Cardiac fibroblast (primary cell): ENCODE measurements at regions not wholly inside any gene's neighbourhood (a gene's known extent, or its start where the extent isn't known, plus 50 kb on each side); places are given as distances from the start of the nearest gene placed in this dataset.
"Not testable (repeated sequence)": the region's sequence is repeated elsewhere in the genome, so short reads cannot be mapped to it uniquely, and the experiment has no call there.

Source experiments
- DNase-seq, 2 donors: peaks; one replicate each; pipeline versions ENCODE4 v3.0.0 to v3.0.0-alpha.2; 2010; ENCODE audit warnings: low read depth in 2 of 2
- H3K4me3 ChIP-seq, 2 donors: replicated peaks in 1 of 2; 1 replicate in 1 of 2; 2 replicates in 1 of 2; pipeline ENCODE4 v1.5.1; 2011; ENCODE audit warnings: low read depth in 2 of 2, low read length in 2 of 2, mild to moderate bottlenecking in 2 of 2, moderate library complexity in 1 of 2
- TF ChIP-seq, protein P1 (sequence below): IDR thresholded peaks from one replicate; pipeline ENCODE4 v1.5.1; 2011; ENCODE audit warnings: low read depth, mild to moderate bottlenecking, low read length, inconsistent platforms

DNA sequence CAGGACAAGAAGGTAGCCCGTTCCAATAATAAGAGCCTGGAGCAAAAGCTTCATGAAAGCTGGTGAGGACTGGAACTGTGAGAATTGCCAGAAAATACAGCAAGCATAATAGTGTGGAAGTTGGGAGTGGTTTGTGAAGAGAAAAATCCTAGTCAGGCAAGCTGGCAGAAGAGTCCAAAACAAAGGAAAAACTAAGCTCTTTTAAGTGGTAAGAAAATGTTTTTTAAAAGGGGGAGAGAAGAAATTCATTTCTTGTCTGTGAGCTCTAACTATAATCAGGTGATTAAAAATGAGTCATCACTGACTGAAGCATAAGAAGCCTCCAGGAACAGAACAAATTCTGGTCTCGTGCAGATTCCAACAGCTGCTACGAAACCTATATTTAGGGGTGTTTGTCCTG is 102.6 kb downstream of the CAAP1 start:
- peak; percentile 4 to 16 for DNase-seq
- TF ChIP-seq, protein P1, sequence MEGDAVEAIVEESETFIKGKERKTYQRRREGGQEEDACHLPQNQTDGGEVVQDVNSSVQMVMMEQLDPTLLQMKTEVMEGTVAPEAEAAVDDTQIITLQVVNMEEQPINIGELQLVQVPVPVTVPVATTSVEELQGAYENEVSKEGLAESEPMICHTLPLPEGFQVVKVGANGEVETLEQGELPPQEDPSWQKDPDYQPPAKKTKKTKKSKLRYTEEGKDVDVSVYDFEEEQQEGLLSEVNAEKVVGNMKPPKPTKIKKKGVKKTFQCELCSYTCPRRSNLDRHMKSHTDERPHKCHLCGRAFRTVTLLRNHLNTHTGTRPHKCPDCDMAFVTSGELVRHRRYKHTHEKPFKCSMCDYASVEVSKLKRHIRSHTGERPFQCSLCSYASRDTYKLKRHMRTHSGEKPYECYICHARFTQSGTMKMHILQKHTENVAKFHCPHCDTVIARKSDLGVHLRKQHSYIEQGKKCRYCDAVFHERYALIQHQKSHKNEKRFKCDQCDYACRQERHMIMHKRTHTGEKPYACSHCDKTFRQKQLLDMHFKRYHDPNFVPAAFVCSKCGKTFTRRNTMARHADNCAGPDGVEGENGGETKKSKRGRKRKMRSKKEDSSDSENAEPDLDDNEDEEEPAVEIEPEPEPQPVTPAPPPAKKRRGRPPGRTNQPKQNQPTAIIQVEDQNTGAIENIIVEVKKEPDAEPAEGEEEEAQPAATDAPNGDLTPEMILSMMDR: no peak
- no peak overlapping the region for H3K4me3 ChIP-seq

GRCh38 chr9:26786564-26786963 is 106.0 kb downstream of the CAAP1 start:
- no peak for DNase-seq
- TF ChIP-seq, protein P1: no peak
- no peak overlapping the region for H3K4me3 ChIP-seq

- TF ChIP-seq, protein P1: no peak
- DNase-seq: no peak
- H3K4me3 ChIP-seq: no peak overlapping the region
Observed at GRCh38 chr9:26782899-26783298, 109.7 kb downstream of the CAAP1 start.

GRCh38 chr9:26781906-26782305 is 110.7 kb downstream of the CAAP1 start:
- H3K4me3 ChIP-seq: no peak overlapping the region
- TF ChIP-seq, protein P1: no peak
- no peak for DNase-seq

DNA sequence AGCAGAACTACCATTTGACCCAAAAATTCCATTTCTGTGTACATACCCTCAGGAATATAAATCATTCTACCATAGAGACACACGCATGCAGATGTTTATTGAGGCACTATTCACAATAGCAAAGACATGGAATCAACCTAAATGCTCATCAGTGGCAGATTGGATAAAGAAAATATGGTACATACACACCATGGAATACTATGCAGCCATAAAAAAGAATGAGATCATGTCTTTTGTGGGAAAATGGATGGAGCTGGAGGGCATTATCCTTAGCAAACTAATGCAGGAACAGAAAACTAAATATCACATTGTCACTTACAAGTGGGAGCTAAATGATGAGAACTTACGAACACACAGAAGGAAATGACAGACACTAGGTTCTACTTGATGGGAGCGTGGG is 112.3 kb downstream of the CAAP1 start:
- not testable (repeated sequence) for DNase-seq

GRCh38 chr9:26779062-26779461 is 113.5 kb downstream of the CAAP1 start:
- H3K4me3 ChIP-seq: no peak overlapping the region
- TF ChIP-seq, protein P1: no peak
- DNase-seq: peak in 1 of 2 donors; percentile 60

More for the DNA sequence above, 112.3 kb downstream of the CAAP1 start:
- not testable (repeated sequence) for H3K4me3 ChIP-seq

DNA sequence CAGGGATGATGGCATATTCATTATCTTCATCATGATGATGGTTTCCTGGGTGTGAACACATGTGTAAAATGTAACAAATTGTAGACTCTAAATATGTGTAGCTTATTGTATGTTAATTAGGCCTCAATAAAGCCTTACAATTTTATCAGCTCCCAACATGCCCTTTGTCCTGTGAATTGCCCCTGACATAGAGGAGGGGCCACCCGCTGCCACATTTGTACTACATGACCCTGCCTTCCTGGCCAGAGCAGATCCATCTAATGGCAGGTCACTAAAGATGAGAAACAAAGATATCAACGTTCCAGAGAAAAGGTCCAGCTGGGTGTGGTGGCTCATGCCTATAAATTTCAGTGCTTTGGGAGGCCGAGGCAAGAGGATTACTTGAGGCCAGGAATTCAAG is 117.2 kb downstream of the CAAP1 start:
- TF ChIP-seq, protein P1: no peak
- DNase-seq: no peak
- no peak overlapping the region for H3K4me3 ChIP-seq
